C4-2B (cell line): ENCODE measurements at regions not wholly inside any gene's neighbourhood (a gene's known extent, or its start where the extent isn't known, plus 50 kb on each side); places are given as distances from the start of the nearest gene placed in this dataset.

Experiments used
- H3K27ac ChIP-seq: fragments of 450-650 bp; 2 replicates; pipeline ENCODE4 v1.5.1; 2017
- CTCF ChIP-seq: fragments of 450-650 bp; conservative IDR thresholded peaks from 2 replicates; pipeline ENCODE4 v1.5.1; 2017; ENCODE audit warnings: mild to moderate bottlenecking
- ZFX ChIP-seq: fragments of 450-650 bp; IDR thresholded peaks from 2 replicates; pipeline ENCODE4 v1.6.1; 2017

- TF ChIP-seq CTCF, result no peak
- no peak for TF ChIP-seq ZFX
- H3K27ac ChIP-seq, result no peak overlapping the region
These were observed 59.6 kb downstream of the OLIG3 start for GRCh38 chr6:137434640-137435039.

GRCh38 chr6:137432054-137432611 lies 62.1 kb downstream of the OLIG3 start:
- H3K27ac ChIP-seq, result no peak overlapping the region
- TF ChIP-seq ZFX (no peak), CTCF (no peak)

- TF ChIP-seq ZFX, result no peak
- TF ChIP-seq CTCF, result no peak
- H3K27ac ChIP-seq, result no peak overlapping the region
These were observed 63.2 kb downstream of the OLIG3 start for GRCh38 chr6:137430954-137431353.

- no peak for TF ChIP-seq ZFX
- no peak for TF ChIP-seq CTCF
- H3K27ac ChIP-seq, result no peak overlapping the region
These were observed 66.4 kb downstream of the OLIG3 start for GRCh38 chr6:137427656-137428290.

- TF ChIP-seq CTCF (no peak), ZFX (no peak)
- H3K27ac ChIP-seq, result no peak overlapping the region
These were observed 68.0 kb downstream of the OLIG3 start for GRCh38 chr6:137426007-137426689.

GRCh38 chr6:137424251-137424650 lies 69.9 kb downstream of the OLIG3 start:
- TF ChIP-seq ZFX (no peak), CTCF (no peak)
- H3K27ac ChIP-seq, result no peak overlapping the region

GRCh38 chr6:137423451-137424168 lies 70.6 kb downstream of the OLIG3 start:
- TF ChIP-seq CTCF, result no peak
- TF ChIP-seq ZFX, result no peak
- H3K27ac ChIP-seq, result no peak overlapping the region
